ENCODE measurements at regions not wholly inside any gene's neighbourhood (a gene's known extent, or its start where the extent isn't known, plus 50 kb on each side); places are given as distances from the start of the nearest gene placed in this dataset.

DNA sequence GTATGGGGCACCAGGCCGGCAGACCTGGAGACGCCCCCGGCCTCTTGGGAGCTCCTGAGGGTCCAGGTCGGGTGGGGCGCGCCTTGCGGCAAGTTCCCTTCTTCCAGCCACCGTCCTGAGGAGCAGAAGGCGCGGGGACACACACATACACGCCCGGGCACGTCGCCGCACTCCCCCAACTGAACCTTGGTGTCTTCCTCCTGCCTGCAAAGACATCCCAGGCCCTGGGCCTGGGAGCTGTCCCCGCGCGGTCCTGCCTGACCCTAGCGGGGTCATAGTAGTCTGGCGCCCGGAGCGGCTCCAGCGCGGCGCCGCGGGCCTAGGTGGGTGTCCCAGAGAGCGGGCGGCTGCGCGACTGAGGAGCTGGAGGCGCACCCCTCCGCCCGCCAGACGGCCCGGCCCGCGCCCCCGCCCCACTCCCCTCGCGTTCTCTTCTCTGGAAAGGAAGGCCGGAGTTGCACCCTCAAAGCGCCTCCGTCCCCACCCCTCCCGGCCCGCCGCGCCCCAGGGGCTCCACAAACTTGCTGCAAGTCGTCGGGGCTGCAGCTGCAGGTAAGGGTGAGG, 185.9 kb upstream of the LINGO1 start:
- no peaks in the 10 kb centered on the region for H3K36me3 Mint-ChIP-seq
- H3K27ac Mint-ChIP-seq, result no peak overlapping the region
- peaks cover 4 to 21% of the 10 kb centered on the region in 2 donors for H3K4me1 Mint-ChIP-seq
- no peaks in the 10 kb centered on the region for H3K9me3 Mint-ChIP-seq
- DNase-seq (no peak), ATAC-seq (replicated peaks) (no peak)
- peaks cover 46 to 67% of the 10 kb centered on the region in 2 donors for H3K27me3 Mint-ChIP-seq
- H3K4me3 Mint-ChIP-seq, result no peak overlapping the region

DNA sequence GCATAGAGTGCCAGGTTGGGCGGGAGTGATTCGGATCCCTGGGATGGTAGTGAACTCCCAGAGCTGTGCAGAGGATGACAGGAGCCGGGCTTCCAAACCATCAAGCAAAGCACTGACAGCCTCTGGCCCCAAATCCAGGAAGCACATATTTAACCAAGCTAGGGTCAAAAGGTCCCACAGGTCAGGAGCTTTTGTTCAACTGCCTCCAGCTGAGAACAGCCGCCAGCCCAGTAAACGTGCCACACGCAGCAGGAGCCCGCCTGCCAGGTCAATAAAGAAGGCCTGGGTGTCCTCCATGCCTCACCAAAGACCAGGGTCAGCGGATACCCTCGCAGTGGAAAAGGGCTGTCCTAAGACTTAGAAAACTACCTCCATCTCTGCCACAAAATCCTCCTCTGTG, 184.7 kb upstream of the LINGO1 start:
- no peak for DNase-seq
- Mint-ChIP-seq H3K27me3 (peaks cover 46 to 64% of the 10 kb centered on the region in 2 donors), H3K27ac (no peak overlapping the region), H3K36me3 (no peaks in the 10 kb centered on the region), H3K4me3 (no peak overlapping the region), H3K4me1 (peaks cover 4 to 21% of the 10 kb centered on the region in 2 donors), H3K9me3 (no peaks in the 10 kb centered on the region)
- ATAC-seq (replicated peaks), result no peak

DNA sequence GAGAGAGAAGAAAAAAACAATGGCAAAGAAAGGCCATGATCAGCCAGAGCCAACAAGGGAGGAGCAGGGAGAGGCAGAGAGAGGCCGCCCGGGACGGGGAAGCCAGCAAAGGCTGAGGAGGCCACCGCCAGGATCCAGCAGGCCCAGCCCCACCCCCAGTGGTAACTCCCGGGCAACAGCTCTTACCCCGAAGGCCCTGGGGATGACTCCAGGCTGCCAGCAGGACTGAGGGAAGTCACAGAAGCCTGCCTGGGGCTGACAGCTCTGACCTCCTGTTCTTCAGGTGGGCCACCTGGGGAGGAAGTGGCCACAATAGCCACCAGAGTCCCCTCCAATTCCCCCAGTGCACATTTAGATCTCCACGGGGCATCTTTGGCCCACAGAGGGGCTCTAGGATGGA, 184.3 kb upstream of the LINGO1 start:
- ATAC-seq (replicated peaks) (no peak), DNase-seq (no peak)
- H3K9me3 Mint-ChIP-seq, result no peaks in the 10 kb centered on the region
- H3K27ac Mint-ChIP-seq, result no peak overlapping the region
- H3K4me1 Mint-ChIP-seq, result peaks cover 4 to 21% of the 10 kb centered on the region in 2 donors
- peaks cover 41 to 64% of the 10 kb centered on the region in 2 donors for H3K27me3 Mint-ChIP-seq
- no peak overlapping the region for H3K4me3 Mint-ChIP-seq
- H3K36me3 Mint-ChIP-seq, result no peaks in the 10 kb centered on the region

GRCh38 chr15:77815015-77815414, 182.3 kb upstream of the LINGO1 start:
- no peak for DNase-seq
- no peak for ATAC-seq (replicated peaks)

DNA sequence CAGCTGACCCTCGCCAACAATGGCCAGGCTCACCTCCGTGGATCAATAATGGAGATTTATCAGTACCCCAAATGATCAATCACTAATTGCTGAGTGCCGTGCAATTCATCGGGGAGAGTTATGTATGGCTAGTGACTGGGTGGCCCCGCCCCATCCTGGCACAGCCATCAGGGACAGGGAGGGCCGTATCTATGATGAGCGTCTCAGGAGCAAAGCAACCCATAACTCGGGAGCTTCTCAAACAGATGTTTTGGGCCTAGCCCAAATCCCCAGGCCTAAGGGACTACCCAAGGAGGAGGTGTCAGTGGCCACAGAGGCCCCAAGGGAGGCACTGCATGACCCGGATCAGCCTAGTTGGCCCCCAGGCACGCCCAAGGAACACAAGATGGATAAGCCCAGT, 180.0 kb upstream of the LINGO1 start:
- H3K36me3 Mint-ChIP-seq, result no peaks in the 10 kb centered on the region
- H3K27ac Mint-ChIP-seq, result no peak overlapping the region
- no peak for DNase-seq
- H3K4me3 Mint-ChIP-seq, result no peak overlapping the region
- peak in 1 of 2 donors; percentile 33 for ATAC-seq (replicated peaks)
- H3K27me3 Mint-ChIP-seq, result peaks cover 15 to 39% of the 10 kb centered on the region in 2 donors
- no peaks in the 10 kb centered on the region for H3K9me3 Mint-ChIP-seq
- no peaks in the 10 kb centered on the region for H3K4me1 Mint-ChIP-seq

More at GRCh38 chr15:77815015-77815414, 182.3 kb upstream of the LINGO1 start:
- Mint-ChIP-seq H3K4me1 (peaks cover 3 to 7% of the 10 kb centered on the region in 2 donors), H3K9me3 (no peaks in the 10 kb centered on the region), H3K36me3 (no peaks in the 10 kb centered on the region), H3K27me3 (peaks cover 24 to 48% of the 10 kb centered on the region in 2 donors), H3K27ac (no peak overlapping the region), H3K4me3 (no peak overlapping the region)

GRCh38 chr15:77811270-77811669, 178.6 kb upstream of the LINGO1 start:
- ATAC-seq (replicated peaks) (no peak), DNase-seq (no peak)
- H3K4me1 Mint-ChIP-seq, result no peaks in the 10 kb centered on the region
- H3K27me3 Mint-ChIP-seq, result peaks cover 10 to 31% of the 10 kb centered on the region in 2 donors
- no peaks in the 10 kb centered on the region for H3K9me3 Mint-ChIP-seq
- no peak overlapping the region for H3K27ac Mint-ChIP-seq
- H3K36me3 Mint-ChIP-seq, result no peaks in the 10 kb centered on the region
- no peak overlapping the region for H3K4me3 Mint-ChIP-seq

DNA sequence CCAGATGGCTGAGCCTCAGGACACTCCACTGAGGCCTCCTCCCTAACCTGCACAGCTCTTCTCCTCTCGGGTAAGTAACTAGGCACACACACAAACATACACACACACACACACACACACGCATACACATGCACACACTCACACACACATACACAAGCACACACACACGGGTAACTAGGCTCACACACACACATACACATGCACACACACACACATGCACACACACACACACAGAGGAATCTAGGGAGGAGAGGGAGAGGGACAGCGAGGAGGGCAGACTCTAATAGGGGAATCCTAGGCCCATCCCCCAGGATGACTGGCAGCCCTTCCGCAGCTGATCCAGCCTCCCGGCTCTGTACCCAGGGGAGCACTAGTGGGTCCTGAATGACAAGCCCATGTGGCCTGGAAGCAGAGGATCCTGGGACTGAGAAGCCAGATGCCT, 177.4 kb upstream of the LINGO1 start:
- no peak for ATAC-seq (replicated peaks)
- H3K27me3 Mint-ChIP-seq, result peaks cover under 1 to 20% of the 10 kb centered on the region in 2 donors
- no peaks in the 10 kb centered on the region for H3K36me3 Mint-ChIP-seq
- H3K4me3 Mint-ChIP-seq, result no peak overlapping the region
- no peaks in the 10 kb centered on the region for H3K4me1 Mint-ChIP-seq
- no peak for DNase-seq
- H3K9me3 Mint-ChIP-seq, result no peaks in the 10 kb centered on the region
- H3K27ac Mint-ChIP-seq, result no peak overlapping the region

DNA sequence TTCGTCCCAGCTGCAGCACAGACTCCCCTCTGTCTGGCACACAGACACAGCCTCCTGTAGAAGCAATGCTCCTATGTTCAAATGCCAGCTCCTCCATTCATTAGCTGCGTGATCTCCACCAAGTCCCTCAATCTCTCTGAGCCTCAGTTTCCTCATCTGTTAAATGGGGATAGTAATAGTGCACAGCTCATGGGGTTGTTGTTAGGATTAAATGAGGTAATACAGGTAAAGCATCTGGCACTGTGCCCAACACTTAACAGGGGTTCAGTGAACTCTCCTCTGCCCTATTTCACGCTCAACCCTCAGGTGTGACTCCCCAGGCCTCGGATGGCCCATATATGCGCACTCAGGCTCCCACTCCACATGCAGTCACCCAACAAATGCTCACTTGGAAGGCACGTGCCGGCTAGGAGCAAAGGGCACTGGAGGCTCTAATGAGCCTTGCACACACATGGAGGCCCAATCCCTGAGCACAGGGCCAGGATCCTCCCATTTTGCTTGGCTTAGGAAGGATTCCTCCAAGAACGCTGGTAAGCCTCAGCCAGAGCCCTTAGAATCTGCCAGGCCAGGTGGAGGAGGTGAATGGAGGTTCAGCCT, 176.0 kb upstream of the LINGO1 start:
- no peaks in the 10 kb centered on the region for H3K4me1 Mint-ChIP-seq
- DNase-seq, result no peak
- no peaks in the 10 kb centered on the region for H3K9me3 Mint-ChIP-seq
- no peaks in the 10 kb centered on the region for H3K36me3 Mint-ChIP-seq
- peaks cover 0 to 14% of the 10 kb centered on the region in 2 donors for H3K27me3 Mint-ChIP-seq
- H3K27ac Mint-ChIP-seq, result no peak overlapping the region
- no peak for ATAC-seq (replicated peaks)
- no peak overlapping the region for H3K4me3 Mint-ChIP-seq

DNA sequence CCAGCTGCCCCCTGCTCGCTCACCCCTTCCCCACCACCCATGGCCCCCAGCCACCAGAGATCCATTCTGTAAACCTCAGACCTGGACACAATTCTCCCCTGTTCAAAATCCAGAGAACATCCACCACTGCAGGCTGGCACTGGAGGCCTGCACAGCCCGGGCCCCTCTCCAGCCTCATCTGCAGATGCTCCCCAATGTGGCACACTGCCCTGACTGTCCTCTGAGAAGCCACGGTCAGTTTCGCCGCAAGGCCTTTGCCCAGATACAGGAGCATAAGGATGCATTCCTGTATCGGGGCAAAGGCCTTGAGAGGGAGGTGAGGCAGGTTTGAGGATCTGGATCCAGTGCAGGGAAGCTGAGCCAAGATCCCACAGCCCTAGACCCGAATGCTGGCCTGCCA, 175.4 kb upstream of the LINGO1 start:
- Mint-ChIP-seq H3K9me3 (no peaks in the 10 kb centered on the region), H3K4me3 (no peak overlapping the region)
- ATAC-seq (replicated peaks), result no peak

GRCh38 chr15:77807611-77808010, 174.9 kb upstream of the LINGO1 start:
- Mint-ChIP-seq H3K4me3 (no peak overlapping the region), H3K27me3 (peaks cover 0 to 20% of the 10 kb centered on the region in 2 donors), H3K27ac (no peak overlapping the region), H3K9me3 (no peaks in the 10 kb centered on the region), H3K36me3 (no peaks in the 10 kb centered on the region), H3K4me1 (no peaks in the 10 kb centered on the region)
- ATAC-seq (replicated peaks) (no peak), DNase-seq (no peak)

More for the DNA sequence above, 175.4 kb upstream of the LINGO1 start:
- DNase-seq, result no peak
- H3K27me3 Mint-ChIP-seq, result peaks cover 0 to 15% of the 10 kb centered on the region in 2 donors
- H3K36me3 Mint-ChIP-seq, result no peaks in the 10 kb centered on the region
- no peaks in the 10 kb centered on the region for H3K4me1 Mint-ChIP-seq
- no peak overlapping the region for H3K27ac Mint-ChIP-seq

DNA sequence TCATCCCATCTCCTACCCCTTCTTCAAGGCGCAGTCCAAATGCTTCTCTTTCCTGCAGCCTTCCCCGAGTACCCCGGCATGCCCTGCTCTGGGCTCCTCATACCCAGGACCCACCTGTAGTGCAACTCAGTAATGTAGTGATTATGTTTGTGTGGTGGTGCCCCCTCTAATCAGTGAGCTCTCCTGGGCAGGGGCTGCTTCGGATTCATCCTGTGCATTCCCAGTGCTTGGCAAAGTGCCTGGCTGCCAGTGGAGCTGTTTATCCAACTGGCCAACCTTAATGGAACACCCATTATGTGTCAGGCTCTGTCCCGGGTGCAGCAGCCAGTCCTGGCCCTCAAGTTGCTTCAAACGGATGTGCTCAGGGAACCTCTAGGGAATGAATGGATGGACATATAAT, 174.4 kb upstream of the LINGO1 start:
- no peaks in the 10 kb centered on the region for H3K9me3 Mint-ChIP-seq
- ATAC-seq (replicated peaks) (no peak), DNase-seq (no peak)
- H3K4me3 Mint-ChIP-seq, result no peak overlapping the region
- H3K27ac Mint-ChIP-seq, result no peak overlapping the region
- H3K36me3 Mint-ChIP-seq, result no peaks in the 10 kb centered on the region
- peaks cover 0 to 15% of the 10 kb centered on the region in 2 donors for H3K27me3 Mint-ChIP-seq
- H3K4me1 Mint-ChIP-seq, result no peaks in the 10 kb centered on the region

- no peak overlapping the region for H3K27ac Mint-ChIP-seq
- peaks cover 8 to 12% of the 10 kb centered on the region in 2 donors for H3K27me3 Mint-ChIP-seq
- ATAC-seq (replicated peaks), result no peak
- H3K36me3 Mint-ChIP-seq, result no peaks in the 10 kb centered on the region
- no peaks in the 10 kb centered on the region for H3K4me1 Mint-ChIP-seq
- peaks cover 0 to 2% of the 10 kb centered on the region in 2 donors for H3K9me3 Mint-ChIP-seq
- DNase-seq, result no peak
- no peak overlapping the region for H3K4me3 Mint-ChIP-seq
Observed at GRCh38 chr15:77804210-77804609, 171.5 kb upstream of the LINGO1 start.

GRCh38 chr15:77803487-77803886, 170.8 kb upstream of the LINGO1 start:
- Mint-ChIP-seq H3K9me3 (peaks cover 0 to 2% of the 10 kb centered on the region in 2 donors), H3K27ac (no peak overlapping the region), H3K4me3 (no peak overlapping the region), H3K4me1 (no peaks in the 10 kb centered on the region), H3K36me3 (no peaks in the 10 kb centered on the region), H3K27me3 (peaks cover 8 to 12% of the 10 kb centered on the region in 2 donors)
- ATAC-seq (replicated peaks), result no peak
- no peak for DNase-seq

- DNase-seq (no peak), ATAC-seq (replicated peaks) (no peak)
- Mint-ChIP-seq H3K36me3 (no peaks in the 10 kb centered on the region), H3K4me3 (no peak overlapping the region), H3K9me3 (peaks cover 0 to 2% of the 10 kb centered on the region in 2 donors), H3K4me1 (no peaks in the 10 kb centered on the region), H3K27me3 (peaks cover 19 to 22% of the 10 kb centered on the region in 2 donors), H3K27ac (no peak overlapping the region)
Observed at GRCh38 chr15:77800305-77800704, 167.6 kb upstream of the LINGO1 start.

- Mint-ChIP-seq H3K27ac (no peak overlapping the region), H3K27me3 (peaks cover 22% of the 10 kb centered on the region in 2 donors), H3K4me3 (no peak overlapping the region), H3K36me3 (no peaks in the 10 kb centered on the region), H3K9me3 (peaks cover 0 to 2% of the 10 kb centered on the region in 2 donors), H3K4me1 (no peaks in the 10 kb centered on the region)
- no peak for DNase-seq
- no peak for ATAC-seq (replicated peaks)
Observed at GRCh38 chr15:77798847-77799246, 166.1 kb upstream of the LINGO1 start.
